Activated B cell treated with CpG ODN at 0.5 μM for 24 hours (primary cell): ENCODE measurements at regions not wholly inside any gene's neighbourhood (a gene's known extent, or its start where the extent isn't known, plus 50 kb on each side); places are given as distances from the start of the nearest gene placed in this dataset.
"Not testable (repeated sequence)": the region's sequence is repeated elsewhere in the genome, so short reads cannot be mapped to it uniquely, and the experiment has no call there.

Experiments used
- ATAC-seq: fragments of 200-7000 bp; cut with Tn5 transposase; one replicate; pipeline ENCODE4 v1.10.0; 2021; ENCODE audit warnings: low read depth, mild to moderate bottlenecking, moderate library complexity
- CTCF ChIA-PET: fragments of 350-600 bp; sonication (Branson Sonifier 250); formaldehyde crosslinking; loops from one replicate; lab custom pipeline; 2021; ENCODE audit warnings: antibody characterized with exemption; lab: Charles Lee
- POLR2A ChIA-PET: fragments of 350-600 bp; sonication (Branson Sonifier 250); formaldehyde crosslinking; loops from one replicate; lab custom pipeline; 2021; ENCODE audit warnings: antibody characterized with exemption; lab: Charles Lee
- DNase-seq: peaks from one replicate; pipeline ENCODE4 v3.0.0; 2022
- H3K27ac Mint-ChIP-seq: one replicate; pipeline ENCODE4 v1.8.0; 2020; ENCODE audit warnings: mixed read lengths
- H3K27me3 Mint-ChIP-seq: one replicate; pipeline ENCODE4 v1.8.0; 2021; ENCODE audit warnings: mixed read lengths
- H3K36me3 Mint-ChIP-seq: one replicate; pipeline ENCODE4 v1.8.0; 2021; ENCODE audit warnings: low read depth, mixed read lengths
- H3K4me1 Mint-ChIP-seq: one replicate; pipeline ENCODE4 v1.8.0; 2021; ENCODE audit warnings: mixed read lengths
- H3K4me3 Mint-ChIP-seq: one replicate; pipeline ENCODE4 v1.8.0; 2020; ENCODE audit warnings: mild to moderate bottlenecking, mixed read lengths
- H3K9me3 Mint-ChIP-seq: one replicate; pipeline ENCODE4 v1.8.0; 2020; ENCODE audit warnings: mixed read lengths
- intact Hi-C: fragments of 100-400 bp; cut with micrococcal nuclease; formaldehyde crosslinking; loops from one replicate; pipeline ENCODE4 v1.15.1; 2024

DNA sequence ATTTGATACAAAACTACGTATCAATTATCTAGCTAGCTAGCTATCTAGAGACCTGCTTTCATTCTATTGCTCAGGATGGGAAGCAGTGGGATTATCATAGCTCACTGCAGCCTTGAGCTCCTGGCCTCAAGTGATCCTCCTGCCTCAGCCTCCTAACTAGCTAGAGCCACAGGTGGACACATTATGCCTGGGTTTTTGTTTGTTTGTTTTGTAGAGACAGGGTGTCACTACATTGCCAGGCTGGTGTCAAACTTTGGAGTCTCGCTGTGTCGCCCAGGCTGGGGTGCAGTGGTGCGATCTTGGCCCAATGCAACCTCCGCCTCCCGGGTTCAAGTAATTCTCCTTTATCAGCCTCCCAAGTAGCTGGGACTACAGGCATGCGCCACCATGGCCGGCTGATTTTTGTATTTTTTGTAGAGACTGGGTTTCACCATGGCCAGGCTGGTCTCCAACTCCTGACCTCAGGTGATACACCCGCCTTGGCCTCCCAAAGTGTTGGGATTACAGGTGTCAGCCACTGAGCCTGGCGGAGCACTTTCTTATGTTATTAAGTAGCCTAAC is 122.5 kb upstream of the FBXO28 start:
- ATAC-seq, H3K4me1 Mint-ChIP-seq, POLR2A ChIA-PET: not testable (repeated sequence)

DNA sequence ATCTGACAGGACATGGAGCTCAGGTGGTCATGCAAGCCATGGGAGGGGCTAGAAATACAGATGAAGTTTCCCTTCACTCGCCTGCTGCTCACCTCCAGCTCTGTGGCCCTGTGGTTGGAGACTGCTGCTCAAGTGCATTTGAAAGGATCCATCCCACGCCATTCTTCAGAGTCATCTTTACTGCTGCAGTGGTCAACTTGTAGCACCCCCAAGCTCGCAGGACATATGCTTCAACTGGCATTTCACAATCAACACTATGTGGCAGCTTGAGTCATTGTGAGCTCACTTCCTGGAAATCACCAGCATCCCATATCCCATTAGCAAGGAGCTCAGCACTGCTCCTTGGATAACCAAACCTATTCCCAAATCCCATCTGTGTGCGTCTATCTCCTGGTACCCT is 116.2 kb upstream of the TP53BP2 start:
- H3K4me3 Mint-ChIP-seq, H3K27me3 Mint-ChIP-seq, intact Hi-C loops, H3K36me3 Mint-ChIP-seq, CTCF ChIA-PET, H3K4me1 Mint-ChIP-seq, H3K9me3 Mint-ChIP-seq, POLR2A ChIA-PET, ATAC-seq, H3K27ac Mint-ChIP-seq, DNase-seq: not testable (repeated sequence)

More for the DNA sequence above, 122.5 kb upstream of the FBXO28 start:
- H3K9me3 Mint-ChIP-seq, DNase-seq, CTCF ChIA-PET, H3K4me3 Mint-ChIP-seq, H3K27me3 Mint-ChIP-seq, H3K27ac Mint-ChIP-seq, H3K36me3 Mint-ChIP-seq: not testable (repeated sequence)
- intact Hi-C loops: loop anchor here (10.0 kb wide), 3 partner anchors 123 to 1177 kb away; partner anchors contain the start of genes DISP1, FBXO28 and WDR26

DNA sequence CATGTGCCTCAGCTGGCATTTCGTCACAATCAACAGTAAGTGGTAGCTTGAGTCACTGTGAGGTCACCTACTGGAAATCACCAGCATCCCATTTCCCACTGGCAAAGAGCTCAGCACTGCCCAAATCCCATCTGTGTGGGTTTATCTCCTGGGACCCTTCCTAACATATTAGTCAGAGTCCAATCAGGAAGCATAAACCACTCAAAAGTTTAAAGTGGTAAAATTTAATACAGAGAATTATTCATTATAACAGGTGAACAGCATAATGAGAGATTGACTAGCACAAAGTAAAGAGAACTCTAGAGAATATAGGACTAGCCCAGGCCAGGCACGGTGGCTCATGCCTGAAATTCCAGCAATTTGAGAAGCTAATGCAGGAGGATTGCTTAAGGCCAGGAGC is 107.1 kb upstream of the TP53BP2 start:
- POLR2A ChIA-PET, H3K27ac Mint-ChIP-seq, ATAC-seq, H3K4me1 Mint-ChIP-seq, H3K4me3 Mint-ChIP-seq, DNase-seq, H3K27me3 Mint-ChIP-seq, H3K36me3 Mint-ChIP-seq, CTCF ChIA-PET, H3K9me3 Mint-ChIP-seq, intact Hi-C loops: not testable (repeated sequence)

DNA sequence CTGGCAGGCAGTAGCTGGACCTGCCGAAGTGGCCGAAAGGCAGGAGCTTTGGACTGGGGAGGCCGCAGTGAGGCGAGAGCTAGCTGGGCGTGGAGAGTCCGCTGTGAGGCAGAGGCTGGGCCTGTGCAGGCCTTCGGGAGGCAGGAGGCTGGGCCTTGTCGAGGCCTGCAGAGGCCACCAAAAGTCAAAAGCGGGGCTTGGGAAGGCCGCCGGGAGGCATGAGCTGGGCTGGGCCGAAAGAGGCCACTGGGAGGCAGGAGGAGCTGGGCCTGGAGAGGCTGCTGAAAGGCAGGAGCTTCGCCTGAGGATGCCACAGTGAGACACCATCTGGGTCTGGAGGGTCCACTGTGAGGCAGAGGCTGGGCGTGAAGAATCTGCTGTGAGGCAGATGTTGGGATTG is 105.8 kb upstream of the TP53BP2 start:
- POLR2A ChIA-PET, H3K4me3 Mint-ChIP-seq, DNase-seq, H3K36me3 Mint-ChIP-seq, intact Hi-C loops, H3K27me3 Mint-ChIP-seq, CTCF ChIA-PET, ATAC-seq, H3K27ac Mint-ChIP-seq, H3K9me3 Mint-ChIP-seq, H3K4me1 Mint-ChIP-seq: not testable (repeated sequence)

DNA sequence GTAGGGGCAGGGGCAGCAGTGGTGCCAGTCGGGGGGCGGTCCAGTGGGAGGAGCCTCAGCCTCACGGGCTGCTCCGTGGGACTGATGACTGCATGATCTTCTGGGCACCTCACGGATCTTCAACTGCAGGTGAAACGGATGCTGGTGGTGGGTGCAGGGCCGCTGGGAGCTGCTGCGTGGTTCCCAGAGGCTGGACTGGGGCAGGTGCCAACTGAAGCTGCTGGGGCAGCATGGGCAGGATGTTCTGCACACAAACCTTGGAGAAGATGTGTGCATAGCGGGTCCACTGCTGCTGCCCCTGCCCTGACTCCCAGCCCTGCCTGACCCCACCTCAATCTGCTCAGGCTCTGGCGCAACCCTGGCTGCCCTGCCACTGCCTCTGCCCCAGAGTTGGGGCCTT is 104.2 kb upstream of the TP53BP2 start:
- DNase-seq, CTCF ChIA-PET, ATAC-seq, intact Hi-C loops, H3K4me1 Mint-ChIP-seq, H3K27ac Mint-ChIP-seq, H3K27me3 Mint-ChIP-seq, H3K9me3 Mint-ChIP-seq, POLR2A ChIA-PET, H3K4me3 Mint-ChIP-seq, H3K36me3 Mint-ChIP-seq: not testable (repeated sequence)

DNA sequence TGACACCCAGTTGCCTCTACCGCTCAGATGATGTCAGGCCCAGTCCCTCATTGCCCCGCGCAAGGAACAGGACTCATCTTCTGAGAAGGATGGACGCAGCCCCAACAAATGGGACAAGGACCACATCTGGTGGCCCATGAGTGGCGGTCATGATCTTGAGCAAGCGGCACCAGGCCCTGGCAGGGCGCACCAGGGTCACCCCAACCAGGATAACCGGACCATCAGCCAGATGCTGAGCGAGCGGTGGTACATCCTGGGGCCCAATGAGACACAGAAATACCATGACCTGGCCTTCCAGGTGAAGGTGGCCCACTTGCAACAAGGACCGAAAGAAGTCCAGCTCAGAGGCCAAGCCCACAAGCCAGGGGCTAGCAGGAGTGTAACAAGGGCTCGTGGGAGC is 102.3 kb upstream of the TP53BP2 start:
- CTCF ChIA-PET, ATAC-seq, H3K27ac Mint-ChIP-seq, H3K4me3 Mint-ChIP-seq, H3K9me3 Mint-ChIP-seq, intact Hi-C loops, DNase-seq, H3K27me3 Mint-ChIP-seq, POLR2A ChIA-PET, H3K36me3 Mint-ChIP-seq, H3K4me1 Mint-ChIP-seq: not testable (repeated sequence)

DNA sequence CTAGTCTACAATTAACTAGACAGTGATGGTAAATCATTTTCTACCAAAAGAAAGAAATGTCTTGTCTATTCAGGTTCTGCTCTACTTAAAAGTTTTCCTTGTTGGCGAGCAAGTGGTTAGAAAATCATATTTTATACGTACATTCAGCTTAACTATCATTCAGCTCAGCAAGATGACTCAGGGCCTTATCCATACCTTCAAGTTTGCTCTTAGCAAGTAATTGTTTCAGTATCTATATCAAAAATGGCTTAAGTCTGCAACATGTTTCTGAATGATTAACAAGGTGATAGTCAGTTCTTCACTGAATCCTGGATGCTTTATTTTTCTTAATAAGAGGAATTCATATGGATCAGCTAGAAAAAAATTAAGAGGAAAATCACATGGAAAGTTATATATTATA is 90.8 kb upstream of the TP53BP2 start:
- H3K27me3 Mint-ChIP-seq, ATAC-seq: not testable (repeated sequence)

DNA sequence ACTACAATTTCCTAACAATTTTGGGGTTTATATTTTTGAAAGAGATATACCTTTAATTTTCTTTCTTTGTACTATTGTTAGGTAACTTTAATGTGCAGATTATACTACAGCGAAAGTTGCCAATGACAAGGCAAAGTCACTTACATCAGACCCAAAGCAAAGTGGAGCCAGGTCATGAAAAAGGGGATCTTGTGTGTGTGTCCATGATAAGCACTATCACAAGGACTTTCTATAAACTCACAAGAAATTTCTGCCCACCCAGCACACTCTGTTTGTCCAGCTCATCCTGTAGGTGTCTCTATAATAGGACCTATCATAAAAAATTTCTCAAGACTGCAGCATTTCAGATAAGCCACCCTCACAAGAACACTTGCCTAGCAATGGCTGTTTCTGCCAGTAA is 85.7 kb upstream of the TP53BP2 start:
- H3K27me3 Mint-ChIP-seq, H3K36me3 Mint-ChIP-seq, H3K4me3 Mint-ChIP-seq, H3K4me1 Mint-ChIP-seq, intact Hi-C loops, ATAC-seq, H3K9me3 Mint-ChIP-seq, POLR2A ChIA-PET, H3K27ac Mint-ChIP-seq, CTCF ChIA-PET, DNase-seq: not testable (repeated sequence)

More for the DNA sequence above, 90.8 kb upstream of the TP53BP2 start:
- H3K4me3 Mint-ChIP-seq, DNase-seq, POLR2A ChIA-PET, H3K27ac Mint-ChIP-seq, H3K9me3 Mint-ChIP-seq, H3K36me3 Mint-ChIP-seq, CTCF ChIA-PET, H3K4me1 Mint-ChIP-seq, intact Hi-C loops: not testable (repeated sequence)

DNA sequence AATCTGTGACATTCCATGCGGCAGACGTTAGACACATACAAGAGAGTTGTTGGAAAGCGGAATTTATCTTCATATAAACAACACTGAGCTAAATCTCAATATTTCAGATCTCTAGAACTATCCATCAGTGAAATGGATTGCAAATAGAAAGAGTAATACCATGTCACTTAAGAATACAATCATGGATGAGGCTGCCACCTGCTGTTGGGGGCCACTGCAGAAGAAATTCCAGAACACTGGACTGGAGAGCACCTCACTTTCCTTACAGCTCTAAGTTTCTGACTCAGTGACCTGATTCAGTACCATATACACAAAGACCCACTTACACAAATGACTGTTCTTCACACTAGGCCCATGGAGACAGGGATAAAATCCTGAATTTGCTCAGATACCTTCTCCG is 75.1 kb upstream of the TP53BP2 start:
- intact Hi-C loops, CTCF ChIA-PET, H3K36me3 Mint-ChIP-seq, ATAC-seq, H3K27ac Mint-ChIP-seq, H3K9me3 Mint-ChIP-seq, POLR2A ChIA-PET, H3K4me1 Mint-ChIP-seq, DNase-seq, H3K4me3 Mint-ChIP-seq, H3K27me3 Mint-ChIP-seq: not testable (repeated sequence)

DNA sequence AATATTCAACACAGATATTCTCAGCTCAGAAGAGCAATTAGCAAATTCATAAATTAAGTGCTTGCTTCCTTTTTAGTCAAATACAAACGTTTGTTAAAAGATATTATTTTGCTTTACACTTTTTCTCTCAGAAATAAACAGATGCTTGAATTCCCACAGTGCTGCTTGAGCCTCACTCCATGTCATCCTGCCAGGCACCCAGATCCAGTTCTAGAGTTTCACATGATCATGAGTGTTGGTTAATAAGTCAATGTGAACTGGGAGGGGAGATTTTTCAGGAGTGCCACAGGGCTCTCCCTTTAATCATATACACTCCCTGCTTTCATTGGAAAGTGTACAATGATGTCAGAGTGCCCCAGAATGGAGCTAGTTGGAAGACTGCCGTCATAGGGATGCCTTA is 69.7 kb upstream of the TP53BP2 start:
- DNase-seq, H3K27ac Mint-ChIP-seq, H3K36me3 Mint-ChIP-seq, POLR2A ChIA-PET, H3K4me3 Mint-ChIP-seq, H3K4me1 Mint-ChIP-seq, H3K9me3 Mint-ChIP-seq, H3K27me3 Mint-ChIP-seq, ATAC-seq, CTCF ChIA-PET, intact Hi-C loops: not testable (repeated sequence)

DNA sequence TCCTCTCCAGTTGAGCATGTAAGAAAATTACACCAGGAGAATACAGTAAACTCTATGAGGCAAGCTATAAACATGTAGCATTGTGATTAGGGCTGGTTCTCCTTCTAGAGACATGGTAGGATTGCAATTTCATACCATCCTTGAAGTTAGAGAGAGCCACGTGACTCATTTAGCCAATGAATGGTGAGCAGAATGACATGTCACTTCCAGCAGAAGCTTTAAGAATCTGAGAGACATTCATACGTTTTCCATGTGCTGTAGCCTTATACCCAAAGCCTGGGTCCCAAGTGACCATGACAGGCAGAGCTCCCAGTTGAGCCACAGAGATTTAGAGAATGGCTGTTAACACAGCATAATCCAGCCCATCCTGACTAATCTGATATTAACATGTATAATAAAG is 68.0 kb upstream of the TP53BP2 start:
- H3K4me3 Mint-ChIP-seq, H3K9me3 Mint-ChIP-seq, intact Hi-C loops, H3K27ac Mint-ChIP-seq, H3K4me1 Mint-ChIP-seq, CTCF ChIA-PET, DNase-seq, H3K27me3 Mint-ChIP-seq, POLR2A ChIA-PET, H3K36me3 Mint-ChIP-seq, ATAC-seq: not testable (repeated sequence)

DNA sequence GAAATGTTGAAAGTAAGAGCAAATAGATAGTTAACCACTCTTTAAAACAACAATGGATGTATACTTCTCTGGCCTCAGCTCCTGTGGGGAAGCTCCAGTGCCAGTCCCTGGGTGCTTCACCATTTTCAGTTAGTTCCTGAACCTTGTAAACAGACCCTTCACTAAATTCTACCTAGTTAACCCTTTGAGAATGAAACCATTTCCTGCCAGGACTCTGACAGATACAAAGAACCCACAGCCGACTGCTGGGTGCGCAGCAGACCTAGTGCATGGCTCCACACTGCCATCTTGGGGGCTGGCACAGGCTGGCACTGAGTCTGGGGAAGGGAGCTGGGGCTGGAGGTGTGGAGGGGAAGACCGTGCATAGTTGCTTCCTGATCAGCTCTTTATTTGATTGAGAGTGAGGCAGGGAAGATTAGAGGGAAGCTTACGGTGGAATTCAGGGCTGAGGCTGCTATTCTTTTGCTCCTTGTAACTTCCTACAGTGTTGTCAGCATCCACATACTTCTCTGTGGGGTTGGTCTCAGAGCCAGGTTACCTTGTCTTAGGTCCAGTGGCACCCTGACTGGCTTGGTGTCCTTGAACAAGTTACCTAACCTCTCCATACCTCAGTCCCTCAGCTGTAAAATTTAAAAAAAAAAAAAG is 62.3 kb upstream of the TP53BP2 start:
- H3K27ac Mint-ChIP-seq, DNase-seq, ATAC-seq, H3K4me1 Mint-ChIP-seq, H3K27me3 Mint-ChIP-seq, H3K9me3 Mint-ChIP-seq, H3K4me3 Mint-ChIP-seq, POLR2A ChIA-PET, H3K36me3 Mint-ChIP-seq: not testable (repeated sequence)
- CTCF ChIA-PET: interaction anchor here (1.2 kb wide), 1 partner anchor 96 kb away, joined by 5 read pairs; no protein-coding TSS in a partner anchor
- intact Hi-C loops: loop anchor here (5.0 kb wide), 1 partner anchor 96 kb away; no protein-coding TSS in a partner anchor
